ENCODE measurements at regions not wholly inside any gene's neighbourhood (a gene's known extent, or its start where the extent isn't known, plus 50 kb on each side); places are given as distances from the start of the nearest gene placed in this dataset.

DNA sequence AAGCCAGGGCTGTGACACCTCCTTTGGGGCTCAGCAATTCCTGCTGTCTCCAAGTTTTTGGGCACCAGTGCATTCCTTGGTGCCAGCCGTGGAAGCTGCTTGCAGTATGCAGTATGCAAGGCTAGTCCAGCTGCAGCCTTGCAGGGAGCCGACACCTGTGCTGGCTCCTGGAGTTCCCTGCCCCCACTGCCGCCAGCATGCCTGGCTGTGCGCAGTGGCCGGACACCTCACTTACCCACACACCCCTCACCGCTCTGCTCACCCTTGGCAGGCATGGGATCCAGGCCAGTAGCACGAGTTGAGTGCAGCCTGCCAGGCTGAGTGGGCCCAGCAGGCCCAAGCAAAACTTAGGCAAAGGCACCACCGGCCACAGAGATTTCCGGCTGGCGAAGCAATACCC is 77.4 kb downstream of the SAMD9 start:
- TF ChIP-seq CTCF (optimal IDR thresholded peaks at IDR 0.05 in 1 of 3, IDR thresholded peaks at IDR 0.05 in 1 of 3, conservative IDR thresholded peaks at IDR 0.05 in 1 of 3; ENCODE audit: extremely low read depth in 1 of 3, insufficient read depth in 2 of 3, low read length in 3 of 3) (no peak), EZH2 (IDR thresholded peaks at IDR 0.05; ENCODE audit: low read length) (no peak)

All from keratinocyte (primary cell).